AG09309 (cell line): ENCODE measurements at regions not wholly inside any gene's neighbourhood (a gene's known extent, or its start where the extent isn't known, plus 50 kb on each side); places are given as distances from the start of the nearest gene placed in this dataset.

ENCODE experiments used
- DNase-seq: peaks from one replicate; pipeline ENCODE4 v3.0.0-alpha.2; 2010; ENCODE audit warnings: low read depth
- H3K4me3 ChIP-seq: 2 replicates; pipeline ENCODE4 v1.5.1; 2011; ENCODE audit warnings: mild to moderate bottlenecking, low read depth, low read length, moderate library complexity; ENCODE audit not compliant: control insufficient read depth
- CTCF ChIP-seq: IDR thresholded peaks from 2 replicates; pipeline ENCODE4 v1.5.1; 2011; ENCODE audit warnings: mild to moderate bottlenecking, low read depth, low read length, inconsistent platforms; ENCODE audit not compliant: insufficient read depth, control insufficient read depth; ENCODE audit errors: missing control alignments

GRCh38 chr20:22752324-22752723 lies 168.0 kb upstream of the FOXA2 start:
- TF ChIP-seq CTCF, result no peak
- H3K4me3 ChIP-seq, result no peak overlapping the region
- no peak for DNase-seq

GRCh38 chr20:22757424-22758183 lies 173.2 kb upstream of the FOXA2 start:
- DNase-seq, result no peak
- no peak for TF ChIP-seq CTCF
- no peak overlapping the region for H3K4me3 ChIP-seq

- no peak overlapping the region for H3K4me3 ChIP-seq
- TF ChIP-seq CTCF, result no peak
- no peak for DNase-seq
Observed at GRCh38 chr20:22758815-22759214, 174.4 kb upstream of the FOXA2 start.

- no peak overlapping the region for H3K4me3 ChIP-seq
- no peak for TF ChIP-seq CTCF
- no peak for DNase-seq
Observed at GRCh38 chr20:22762576-22763256, 178.3 kb upstream of the FOXA2 start.

- no peak for TF ChIP-seq CTCF
- H3K4me3 ChIP-seq, result no peak overlapping the region
- no peak for DNase-seq
Observed at GRCh38 chr20:22763257-22763906, 179.0 kb upstream of the FOXA2 start.

GRCh38 chr20:22768266-22769178 lies 184.2 kb upstream of the FOXA2 start:
- TF ChIP-seq CTCF, result no peak
- DNase-seq, result no peak
- no peak overlapping the region for H3K4me3 ChIP-seq
